Astrocyte (in vitro differentiated cells and primary cell): ENCODE measurements at regions not wholly inside any gene's neighbourhood (a gene's known extent, or its start where the extent isn't known, plus 50 kb on each side); places are given as distances from the start of the nearest gene placed in this dataset.

Source experiments
- CTCF ChIP-seq: IDR thresholded peaks from 2 replicates; pipeline ENCODE4 v1.5.1; 2011; ENCODE audit warnings: low read depth, mild to moderate bottlenecking, inconsistent platforms, low read length, moderate library complexity; ENCODE audit not compliant: insufficient read depth
- EZH2 ChIP-seq: IDR thresholded peaks from 2 replicates; pipeline ENCODE4 v1.6.1; 2012; ENCODE audit warnings: mild to moderate bottlenecking, low read length, inconsistent platforms; ENCODE audit not compliant: insufficient read depth

- TF ChIP-seq CTCF = no peak
- no peak for TF ChIP-seq EZH2
Measured at GRCh38 chr12:108440736-108441135, 74.3 kb upstream of the FICD start.
